IMR-90 (cell line): ENCODE measurements at regions not wholly inside any gene's neighbourhood (a gene's known extent, or its start where the extent isn't known, plus 50 kb on each side); places are given as distances from the start of the nearest gene placed in this dataset.

ENCODE experiments used
- MAZ ChIP-seq: IDR thresholded peaks from 2 replicates; pipeline ENCODE4 v1.6.1; 2012; ENCODE audit warnings: low read depth, mild to moderate bottlenecking, low read length, improper control_type of control experiment, moderate library complexity, borderline replicate concordance
- POLR2A ChIP-seq: IDR thresholded peaks from 2 replicates; pipeline ENCODE4 v1.6.1; 2012; ENCODE audit warnings: mild to moderate bottlenecking, low read depth, low read length
- RFX5 ChIP-seq: IDR thresholded peaks from 2 replicates; pipeline ENCODE4 v1.8.0; 2012; ENCODE audit warnings: low read depth, mild to moderate bottlenecking, low read length, moderate library complexity
- TF ChIP-seq, protein P1 (sequence below): conservative IDR thresholded peaks from 2 replicates; pipeline ENCODE4 v1.5.1; 2012; ENCODE audit warnings: mild to moderate bottlenecking, low read depth, low read length, improper control_type of control experiment
- TF ChIP-seq, protein P2 (sequence below): fragments of 150-350 bp; IDR thresholded peaks from 2 replicates; pipeline ENCODE4 v1.6.1; 2016; ENCODE audit warnings: low read depth, mild to moderate bottlenecking, low read length, moderate library complexity, borderline replicate concordance

DNA sequence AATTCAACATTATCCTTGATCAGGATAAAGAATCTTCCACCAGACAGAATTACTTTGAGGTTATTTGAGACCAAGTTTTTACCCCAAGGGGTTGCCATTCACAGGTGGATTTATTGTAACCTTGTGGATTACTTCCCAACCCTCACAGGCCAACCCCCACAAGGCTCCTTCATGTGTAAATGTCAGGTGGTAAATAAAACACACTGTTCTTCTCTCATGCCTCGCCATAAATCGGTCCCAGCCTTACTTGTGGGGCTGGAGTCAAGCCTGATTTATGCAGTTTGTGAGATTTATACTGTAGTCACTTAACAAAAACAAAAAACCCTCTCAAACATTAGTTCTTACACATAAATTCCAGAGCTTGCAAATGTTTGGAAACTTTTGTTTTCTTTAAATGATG lies 98.6 kb upstream of the IRX3 start:
- TF ChIP-seq, protein P1, sequence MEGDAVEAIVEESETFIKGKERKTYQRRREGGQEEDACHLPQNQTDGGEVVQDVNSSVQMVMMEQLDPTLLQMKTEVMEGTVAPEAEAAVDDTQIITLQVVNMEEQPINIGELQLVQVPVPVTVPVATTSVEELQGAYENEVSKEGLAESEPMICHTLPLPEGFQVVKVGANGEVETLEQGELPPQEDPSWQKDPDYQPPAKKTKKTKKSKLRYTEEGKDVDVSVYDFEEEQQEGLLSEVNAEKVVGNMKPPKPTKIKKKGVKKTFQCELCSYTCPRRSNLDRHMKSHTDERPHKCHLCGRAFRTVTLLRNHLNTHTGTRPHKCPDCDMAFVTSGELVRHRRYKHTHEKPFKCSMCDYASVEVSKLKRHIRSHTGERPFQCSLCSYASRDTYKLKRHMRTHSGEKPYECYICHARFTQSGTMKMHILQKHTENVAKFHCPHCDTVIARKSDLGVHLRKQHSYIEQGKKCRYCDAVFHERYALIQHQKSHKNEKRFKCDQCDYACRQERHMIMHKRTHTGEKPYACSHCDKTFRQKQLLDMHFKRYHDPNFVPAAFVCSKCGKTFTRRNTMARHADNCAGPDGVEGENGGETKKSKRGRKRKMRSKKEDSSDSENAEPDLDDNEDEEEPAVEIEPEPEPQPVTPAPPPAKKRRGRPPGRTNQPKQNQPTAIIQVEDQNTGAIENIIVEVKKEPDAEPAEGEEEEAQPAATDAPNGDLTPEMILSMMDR: no peak
- TF ChIP-seq, protein P2, sequence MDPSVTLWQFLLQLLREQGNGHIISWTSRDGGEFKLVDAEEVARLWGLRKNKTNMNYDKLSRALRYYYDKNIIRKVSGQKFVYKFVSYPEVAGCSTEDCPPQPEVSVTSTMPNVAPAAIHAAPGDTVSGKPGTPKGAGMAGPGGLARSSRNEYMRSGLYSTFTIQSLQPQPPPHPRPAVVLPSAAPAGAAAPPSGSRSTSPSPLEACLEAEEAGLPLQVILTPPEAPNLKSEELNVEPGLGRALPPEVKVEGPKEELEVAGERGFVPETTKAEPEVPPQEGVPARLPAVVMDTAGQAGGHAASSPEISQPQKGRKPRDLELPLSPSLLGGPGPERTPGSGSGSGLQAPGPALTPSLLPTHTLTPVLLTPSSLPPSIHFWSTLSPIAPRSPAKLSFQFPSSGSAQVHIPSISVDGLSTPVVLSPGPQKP: no peak
- TF ChIP-seq RFX5 (no peak), POLR2A (no peak), MAZ (no peak)
